Medulla oblongata (tissue), 1 donor: ENCODE measurements at regions not wholly inside any gene's neighbourhood (a gene's known extent, or its start where the extent isn't known, plus 50 kb on each side); places are given as distances from the start of the nearest gene placed in this dataset.

Experiments used
- DNase-seq: peaks from one replicate; pipeline ENCODE4 v3.0.0-alpha.2; 2015; ENCODE audit errors: extremely low spot score

- DNase-seq: no peak
These were observed 305.1 kb downstream of the CTTN start for GRCh38 chr11:70703141-70704064.

DNA sequence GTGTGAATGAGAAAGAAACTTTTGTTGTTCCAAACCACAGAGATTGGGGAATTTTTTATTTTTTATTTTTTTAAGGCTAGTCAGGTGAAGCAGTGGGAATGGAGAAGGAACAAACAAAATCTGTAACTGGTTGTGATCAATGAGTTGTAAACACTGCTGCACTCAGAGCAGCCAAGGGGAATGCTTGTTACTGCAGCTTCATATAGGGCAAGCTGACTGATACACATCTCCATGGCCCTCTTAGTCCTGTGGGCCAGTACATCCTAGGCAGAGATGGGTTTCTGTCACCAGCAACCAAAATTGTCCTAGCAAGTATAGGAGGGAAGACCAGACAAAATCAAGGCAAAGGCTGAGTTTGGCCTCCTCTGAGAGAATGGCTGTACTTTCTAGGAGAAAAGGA is 306.8 kb downstream of the CTTN start:
- no peak for DNase-seq

DNA sequence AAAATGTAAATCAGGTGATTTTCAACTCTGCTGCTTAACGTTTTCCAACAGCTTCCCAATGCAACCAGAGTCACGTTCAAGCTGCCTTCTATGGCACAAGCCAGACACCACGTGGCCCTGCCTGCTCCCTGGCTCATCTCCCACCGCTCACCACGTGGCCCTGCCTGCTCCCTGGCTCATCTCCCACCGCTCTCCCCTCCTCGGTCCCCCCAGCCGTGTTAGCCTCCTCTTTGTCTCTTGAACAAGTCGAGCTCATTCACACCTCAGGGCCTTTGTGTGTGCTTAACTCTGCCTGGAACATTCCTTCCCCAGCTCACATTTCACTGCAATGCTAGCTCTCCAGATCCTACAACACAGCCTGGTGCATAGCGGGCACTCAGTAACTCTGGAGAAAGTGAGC is 307.6 kb downstream of the CTTN start:
- no peak for DNase-seq

DNA sequence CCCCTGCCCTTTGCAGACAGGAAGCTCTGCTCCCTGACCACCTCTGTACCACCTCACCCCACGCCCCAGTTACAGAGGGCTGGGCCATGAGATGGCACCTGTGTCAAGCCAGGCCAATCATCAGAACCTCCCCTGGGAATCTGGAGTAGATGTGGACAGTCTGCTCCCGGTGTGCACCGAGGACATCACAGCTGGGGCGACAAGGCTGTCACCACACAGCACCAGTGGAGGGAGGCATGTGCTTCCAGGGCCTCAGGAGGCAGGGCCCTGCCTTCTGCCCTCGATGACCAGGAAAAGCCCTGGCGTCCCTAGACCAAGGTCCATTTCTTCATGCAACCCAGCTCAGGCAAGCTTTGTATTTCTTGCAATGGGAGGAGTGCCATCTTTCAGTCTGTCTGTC is 309.5 kb downstream of the CTTN start:
- DNase-seq: no peak

- no peak for DNase-seq
These were observed 311.3 kb downstream of the CTTN start for GRCh38 chr11:70709596-70709995.

GRCh38 chr11:70710192-70710591 is 311.9 kb downstream of the CTTN start:
- no peak for DNase-seq

DNA sequence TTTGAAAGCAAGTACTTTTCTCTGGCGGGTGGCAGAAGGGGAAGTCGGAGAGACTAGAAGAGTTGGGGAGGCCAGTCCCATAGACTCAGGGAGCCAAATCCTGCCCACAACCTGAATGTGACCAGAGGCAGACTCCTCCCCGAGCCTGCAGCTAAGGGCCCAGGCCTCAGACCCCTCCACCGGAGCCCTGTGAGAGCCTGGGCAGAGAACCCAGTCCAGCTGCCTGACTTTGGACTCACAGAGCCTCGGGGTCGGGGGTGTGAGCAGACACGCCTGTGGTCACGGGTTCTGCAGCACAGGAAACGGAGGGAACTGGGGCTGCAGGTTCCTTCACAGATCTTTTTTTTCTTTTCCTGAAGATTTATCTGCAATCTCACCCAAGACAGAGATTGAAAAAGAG is 312.3 kb downstream of the CTTN start:
- no peak for DNase-seq

GRCh38 chr11:70711095-70711910 is 313.0 kb downstream of the CTTN start:
- DNase-seq: no peak

GRCh38 chr11:70711911-70712185 is 313.5 kb downstream of the CTTN start:
- DNase-seq: no peak

DNA sequence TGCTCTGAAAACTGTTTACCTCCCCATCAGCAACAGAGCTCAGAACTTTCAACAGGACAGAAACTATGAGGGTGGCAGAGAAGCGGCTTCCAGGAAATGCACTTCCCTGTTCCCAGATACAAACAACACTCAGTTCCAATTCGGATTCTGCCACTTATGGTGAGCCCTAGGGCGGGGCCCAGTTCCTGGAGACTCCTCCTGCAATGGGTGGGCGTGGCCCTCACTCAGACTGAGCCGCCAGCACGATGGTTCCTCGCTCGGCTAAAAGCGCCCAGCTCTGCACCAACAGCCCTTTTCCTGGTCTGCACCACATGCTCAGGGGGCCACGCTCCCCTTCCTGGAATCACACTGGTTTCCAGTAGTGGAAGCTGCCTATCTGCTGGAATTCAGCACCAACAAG is 314.1 kb downstream of the CTTN start:
- no peak for DNase-seq

DNA sequence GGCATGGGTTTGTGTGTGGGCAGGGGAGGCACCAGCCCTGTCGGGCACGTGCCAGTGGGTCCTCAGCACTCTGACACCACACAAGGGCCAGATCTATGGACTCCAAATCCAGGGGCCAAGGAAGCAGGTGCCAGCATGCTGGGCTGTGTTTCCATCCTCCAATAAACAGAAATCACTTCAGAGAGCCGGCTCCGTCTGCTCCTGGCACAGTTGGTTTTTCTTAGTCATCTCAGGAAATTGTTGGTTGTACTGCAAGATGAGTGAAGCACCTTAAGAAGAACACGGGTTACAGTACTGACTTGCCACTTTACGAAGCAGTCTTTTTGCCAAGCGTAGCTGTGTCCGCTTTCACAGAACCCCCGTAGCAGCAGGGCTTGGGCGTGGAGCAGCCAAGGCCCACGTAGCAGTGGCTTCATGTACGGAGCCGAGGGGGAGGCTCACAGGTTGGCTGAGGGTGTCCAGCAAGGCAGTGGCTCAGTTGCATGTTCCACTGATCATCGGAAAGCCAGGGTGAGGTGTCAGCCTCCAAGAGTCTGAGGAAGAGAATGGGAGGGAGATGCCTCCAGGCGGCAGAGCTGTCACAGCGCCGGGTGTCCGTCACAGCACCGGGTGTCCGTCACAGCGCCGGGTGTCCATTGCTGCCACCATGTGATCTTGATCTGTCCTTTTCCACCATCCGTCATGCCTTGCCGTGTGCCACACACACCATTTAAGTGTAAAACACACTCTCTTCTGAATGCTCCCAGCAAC is 314.9 kb downstream of the CTTN start:
- DNase-seq: no peak

- no peak for DNase-seq
These were observed 315.8 kb downstream of the CTTN start for GRCh38 chr11:70713988-70714665.

- DNase-seq: no peak
These were observed 317.0 kb downstream of the CTTN start for GRCh38 chr11:70715166-70715951.

DNA sequence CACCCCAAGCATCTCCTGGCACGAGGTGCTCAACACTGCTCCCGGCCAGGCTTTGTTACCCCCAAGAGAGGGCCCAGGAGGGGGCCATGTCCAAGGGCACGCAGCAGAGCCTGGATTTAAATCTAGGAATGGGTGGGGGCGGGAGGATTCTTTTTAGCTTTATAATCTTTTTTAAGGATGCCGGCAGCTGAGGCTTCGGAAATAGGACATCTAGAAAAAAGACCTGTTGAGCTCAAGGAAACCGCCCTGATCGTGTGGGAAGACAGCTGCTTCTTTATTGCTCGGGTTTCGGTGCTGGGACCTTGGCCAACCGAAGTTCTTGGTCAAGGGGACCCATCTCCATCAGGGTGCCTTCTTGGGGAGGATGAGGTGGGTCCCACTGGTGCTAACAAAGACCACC is 317.9 kb downstream of the CTTN start:
- no peak for DNase-seq

DNA sequence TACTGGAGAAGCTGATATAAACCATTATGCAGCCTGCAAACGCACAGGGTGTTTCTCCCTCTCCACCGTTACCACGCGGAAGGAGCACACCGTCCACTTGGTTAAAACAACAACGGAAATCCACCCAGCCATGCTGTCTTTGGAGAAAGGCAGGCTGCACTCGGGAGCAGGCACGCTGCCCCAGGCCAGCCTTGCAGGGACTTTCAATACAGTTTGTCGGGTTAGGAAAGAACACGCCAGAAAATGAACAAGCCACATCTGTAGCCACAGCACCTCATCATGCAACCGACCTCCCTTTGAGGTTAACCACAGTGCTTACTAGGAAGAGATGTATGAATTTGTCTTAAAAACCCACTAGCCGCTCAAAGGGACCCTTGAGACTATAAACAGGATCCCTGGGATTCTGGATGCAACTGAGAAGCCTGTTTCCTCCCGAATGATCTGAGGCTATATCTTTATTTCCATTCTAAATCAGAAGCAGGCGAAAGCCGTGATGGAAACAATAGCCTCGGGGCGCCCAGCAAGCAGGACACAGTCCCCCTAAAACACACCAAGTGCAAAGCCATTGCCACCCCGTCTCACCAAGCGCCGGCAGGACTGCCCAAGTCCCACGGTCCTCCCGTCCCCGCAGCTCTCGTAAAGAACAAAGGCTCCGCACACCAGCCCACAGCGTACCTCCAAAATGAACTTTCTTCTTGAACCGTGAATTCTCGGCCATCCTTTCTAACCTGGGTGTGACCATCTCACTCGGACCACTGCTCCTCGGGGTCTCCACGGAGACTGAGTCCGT is 318.9 kb downstream of the CTTN start:
- DNase-seq: no peak

DNA sequence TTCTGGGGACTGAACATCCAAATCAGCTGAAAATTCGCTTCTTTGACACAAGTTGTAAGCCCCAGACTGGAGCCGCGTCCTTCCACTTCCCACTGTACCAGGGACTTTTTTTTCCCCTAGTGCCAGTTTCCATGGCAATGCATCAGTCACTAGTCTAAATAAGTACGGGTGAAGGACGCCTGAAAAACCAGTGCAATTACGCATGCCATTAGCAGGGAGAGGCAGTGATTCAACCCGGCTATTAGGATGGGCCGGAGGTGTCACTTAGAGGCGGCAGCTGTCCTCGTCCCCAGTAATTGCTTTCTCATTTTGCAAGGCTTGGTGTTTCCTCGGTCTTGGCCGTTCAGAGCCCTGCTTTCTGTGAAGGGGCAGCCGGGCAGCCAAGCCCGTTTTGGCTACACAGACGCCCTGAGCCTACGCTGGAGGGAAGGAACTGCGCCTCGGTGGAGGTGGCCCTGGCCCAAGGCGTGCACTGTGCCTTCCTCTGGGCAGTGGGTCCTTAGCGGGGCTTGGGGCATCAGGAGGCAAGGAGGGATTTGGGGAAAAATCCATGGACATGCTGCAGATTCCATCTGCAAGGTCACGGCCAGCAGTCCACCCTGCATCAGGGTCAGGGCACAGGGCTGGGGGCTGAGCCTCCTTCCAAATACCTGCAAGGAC is 319.7 kb downstream of the CTTN start:
- DNase-seq: no peak

DNA sequence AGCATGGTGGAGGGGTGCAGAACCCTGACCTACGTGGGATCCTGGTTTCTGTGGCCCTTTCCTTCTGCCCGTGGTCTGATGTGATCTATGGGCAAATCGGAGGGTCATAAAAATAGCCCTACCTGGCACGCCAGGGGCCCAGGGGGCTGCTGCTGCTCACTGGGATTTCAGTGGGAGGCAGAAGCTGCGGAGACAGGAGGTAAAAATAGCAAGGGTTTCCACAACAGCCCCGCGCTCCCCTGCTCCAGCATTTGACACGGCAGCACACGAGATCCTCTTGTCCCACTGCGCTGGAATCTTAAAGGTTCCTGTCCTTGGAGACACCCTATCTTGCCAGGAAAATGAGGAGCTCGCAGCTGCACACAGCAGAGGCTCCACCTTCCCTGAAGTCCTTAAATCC is 321.2 kb downstream of the CTTN start:
- DNase-seq: no peak

DNA sequence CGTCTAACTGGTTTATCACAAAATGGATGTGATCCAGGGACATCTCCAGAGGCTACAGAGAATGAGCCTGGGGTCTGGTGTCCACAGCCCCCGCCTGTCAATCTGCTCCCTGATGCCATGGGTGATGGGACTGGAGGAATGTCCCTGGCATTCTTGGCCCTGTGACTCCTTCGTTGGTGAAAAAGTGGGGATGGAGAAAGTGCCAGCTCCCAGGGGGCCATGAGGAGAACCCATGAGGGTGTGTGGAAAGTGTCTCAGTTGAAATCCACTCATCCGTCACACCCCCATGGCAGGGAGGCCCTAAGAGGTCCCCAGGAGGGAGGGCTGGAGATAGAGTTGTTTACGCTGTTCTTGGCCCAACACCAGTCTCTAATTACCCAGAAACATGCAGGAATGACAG is 322.0 kb downstream of the CTTN start:
- DNase-seq: no peak

DNA sequence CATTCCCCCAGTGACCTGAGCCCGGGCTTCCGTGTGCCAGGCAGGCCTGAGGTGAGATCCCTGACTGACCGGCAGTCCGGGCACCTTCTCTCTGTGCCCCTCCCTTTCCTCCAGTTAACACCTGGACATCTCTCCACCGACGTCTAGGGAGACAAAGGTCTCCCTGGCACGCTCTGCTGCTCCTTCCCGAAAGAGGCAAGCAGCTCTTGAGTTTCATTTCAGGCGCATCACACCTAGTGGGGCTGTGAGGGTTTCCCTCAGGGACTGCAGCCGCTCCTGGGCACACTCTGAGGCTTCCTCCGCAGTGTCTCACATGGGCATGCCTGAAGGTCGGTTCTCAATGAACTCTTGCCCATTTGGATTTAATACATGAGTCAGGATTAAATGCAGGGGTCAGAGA is 322.7 kb downstream of the CTTN start:
- no peak for DNase-seq

DNA sequence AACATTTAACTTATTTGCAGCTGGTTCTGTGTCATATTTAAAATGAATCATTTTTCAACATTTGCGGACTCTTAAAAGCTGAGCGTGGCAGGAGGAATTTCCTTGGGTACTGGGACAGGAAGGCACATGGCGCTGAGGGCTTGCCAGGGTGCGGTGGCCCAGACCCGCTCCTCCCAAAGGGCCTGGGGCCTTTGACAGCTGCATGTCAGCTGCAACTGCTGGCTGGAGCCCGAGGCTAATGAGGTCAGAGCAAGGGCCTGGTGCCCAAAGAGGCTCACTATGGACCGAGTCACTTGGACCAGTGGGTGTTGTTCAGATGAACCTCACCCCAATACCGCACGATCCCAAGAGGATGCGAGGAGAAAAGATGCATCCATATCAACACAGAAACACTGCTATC is 326.9 kb downstream of the CTTN start:
- no peak for DNase-seq
